ENCODE measurements at regions not wholly inside any gene's neighbourhood (a gene's known extent, or its start where the extent isn't known, plus 50 kb on each side); places are given as distances from the start of the nearest gene placed in this dataset.
"Not testable (repeated sequence)": the region's sequence is repeated elsewhere in the genome, so short reads cannot be mapped to it uniquely, and the experiment has no call there.

DNA sequence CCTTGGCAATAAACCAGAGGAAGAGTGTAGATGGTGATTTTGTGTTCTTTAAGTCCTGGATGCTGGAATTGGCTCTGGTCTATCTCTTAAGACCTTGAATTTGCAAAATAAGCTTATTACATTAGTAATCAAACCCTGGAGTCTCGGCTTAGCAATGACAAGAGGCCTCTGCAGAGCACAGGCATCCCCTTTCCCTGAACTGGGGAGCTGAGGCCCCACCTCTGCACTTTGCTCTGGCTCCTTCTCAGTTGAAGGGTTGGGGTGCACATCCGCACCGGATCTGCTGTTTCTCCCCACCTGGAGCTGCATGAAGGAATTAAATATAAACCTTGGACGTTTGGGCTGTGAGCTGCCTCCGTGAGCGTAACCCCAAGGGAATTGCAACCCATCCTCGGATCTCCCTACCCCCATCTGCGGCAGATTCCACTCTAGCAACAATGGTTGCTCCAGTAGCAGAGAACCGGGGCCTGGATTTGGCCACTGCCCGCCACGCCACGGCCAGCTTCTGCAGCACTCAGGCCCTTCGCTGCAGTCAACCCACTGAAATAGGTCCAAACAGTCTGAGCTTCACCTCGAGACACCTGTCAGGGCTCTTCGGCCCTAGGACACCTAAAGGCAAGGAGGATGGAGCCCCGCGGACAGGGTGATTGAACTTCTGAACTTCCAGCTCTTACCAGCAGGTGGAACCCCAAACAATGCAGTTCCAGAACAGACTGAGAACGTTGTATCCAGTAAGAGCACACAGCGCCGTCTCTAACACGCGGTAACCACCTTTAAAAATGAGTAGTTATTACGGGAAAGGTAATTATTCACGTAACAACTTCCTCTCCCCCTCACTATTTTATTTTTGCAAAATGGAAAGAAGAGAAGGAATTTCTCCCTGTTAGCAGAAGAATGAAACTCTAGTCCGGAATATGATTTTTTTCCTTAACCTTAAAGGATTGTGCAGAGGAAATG lies 54.8 kb upstream of the CAPRIN1 start:
- Histone ChIP-seq H3K27me3 (peaks cover 25% of the 10 kb centered on the region), H3F3A (ENCODE audit: low read depth) (no peaks in the 10 kb centered on the region), H4K20me1 (ENCODE audit: low read depth) (no peaks in the 10 kb centered on the region), H2AFZ (replicated peaks) (peak overlapping the region; percentile 73), H3K4me1 (no peaks in the 10 kb centered on the region), H3K9me3 (ENCODE audit: low read depth) (no peaks in the 10 kb centered on the region), H3K4me2 (peak overlapping the region; percentile 10), H3K4me3 (no peak overlapping the region), H3K9ac (no peak overlapping the region), H3K79me2 (ENCODE audit: low read depth) (no peaks in the 10 kb centered on the region), H3K27ac (no peak overlapping the region), H3K36me3 (no peaks in the 10 kb centered on the region)
- no peak for TF ChIP-seq EZH2phosphoT487 (IDR thresholded peaks at IDR 0.05)
- TF ChIP-seq, protein P1, sequence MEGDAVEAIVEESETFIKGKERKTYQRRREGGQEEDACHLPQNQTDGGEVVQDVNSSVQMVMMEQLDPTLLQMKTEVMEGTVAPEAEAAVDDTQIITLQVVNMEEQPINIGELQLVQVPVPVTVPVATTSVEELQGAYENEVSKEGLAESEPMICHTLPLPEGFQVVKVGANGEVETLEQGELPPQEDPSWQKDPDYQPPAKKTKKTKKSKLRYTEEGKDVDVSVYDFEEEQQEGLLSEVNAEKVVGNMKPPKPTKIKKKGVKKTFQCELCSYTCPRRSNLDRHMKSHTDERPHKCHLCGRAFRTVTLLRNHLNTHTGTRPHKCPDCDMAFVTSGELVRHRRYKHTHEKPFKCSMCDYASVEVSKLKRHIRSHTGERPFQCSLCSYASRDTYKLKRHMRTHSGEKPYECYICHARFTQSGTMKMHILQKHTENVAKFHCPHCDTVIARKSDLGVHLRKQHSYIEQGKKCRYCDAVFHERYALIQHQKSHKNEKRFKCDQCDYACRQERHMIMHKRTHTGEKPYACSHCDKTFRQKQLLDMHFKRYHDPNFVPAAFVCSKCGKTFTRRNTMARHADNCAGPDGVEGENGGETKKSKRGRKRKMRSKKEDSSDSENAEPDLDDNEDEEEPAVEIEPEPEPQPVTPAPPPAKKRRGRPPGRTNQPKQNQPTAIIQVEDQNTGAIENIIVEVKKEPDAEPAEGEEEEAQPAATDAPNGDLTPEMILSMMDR (IDR thresholded peaks at IDR 0.05) = peak; percentile 79
- H3K27me3 Mint-ChIP-seq (ENCODE audit: insufficient read depth, low read depth) = peaks cover 4% of the 10 kb centered on the region
- no peak overlapping the region for H3K27ac Mint-ChIP-seq
- peaks cover 11% of the 10 kb centered on the region for H3K4me1 Mint-ChIP-seq
- peaks cover 4% of the 10 kb centered on the region for H3K9me3 Mint-ChIP-seq
- peak overlapping the region; percentile 61 for H3K4me3 Mint-ChIP-seq
- DNase-seq (ENCODE audit: low spot score) = peak; percentile 79
- no peaks in the 10 kb centered on the region for H3K36me3 Mint-ChIP-seq

DNA sequence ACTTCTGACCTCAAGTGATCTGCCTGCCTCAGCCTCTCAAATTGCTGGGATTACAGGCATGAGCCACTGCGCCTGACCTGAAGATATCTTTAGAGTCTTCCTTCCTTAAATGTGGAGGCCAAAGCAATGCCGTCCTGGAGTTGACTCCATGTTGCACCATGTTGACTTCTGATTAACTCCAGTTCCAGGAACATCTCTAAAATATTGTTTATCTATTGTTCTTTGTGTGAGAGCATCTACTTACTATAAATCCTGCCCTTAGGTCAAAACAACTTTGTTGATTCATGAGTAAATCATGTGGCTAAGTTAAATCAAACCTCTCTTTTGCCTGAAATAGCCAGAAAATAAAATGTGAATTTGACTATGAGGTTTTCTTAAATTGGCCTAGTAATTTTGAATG lies 56.6 kb upstream of the CAPRIN1 start:
- no peaks in the 10 kb centered on the region for H4K20me1 ChIP-seq (ENCODE audit: low read depth)

DNA sequence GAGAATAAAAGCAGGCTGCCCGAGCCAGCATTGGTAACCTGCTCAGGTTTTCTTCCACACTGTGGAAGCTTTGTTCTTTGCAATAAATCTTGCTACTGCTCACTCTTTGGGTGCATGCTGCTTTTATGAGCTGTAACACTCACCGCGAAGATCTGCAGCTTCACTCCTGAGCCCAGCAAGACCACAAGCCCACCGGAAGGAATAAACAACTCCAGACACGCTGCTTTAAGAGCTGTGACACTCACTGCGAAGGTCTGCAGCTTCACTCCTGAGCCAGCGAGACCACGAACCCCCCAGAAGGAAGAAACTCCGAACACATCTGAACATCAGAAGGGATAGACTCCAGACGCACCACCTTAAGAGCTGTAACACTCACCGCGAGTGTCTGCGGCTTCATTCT lies 60.4 kb upstream of the CAPRIN1 start:
- not testable (repeated sequence) for H3K9me3 Mint-ChIP-seq; H4K20me1 ChIP-seq (ENCODE audit: low read depth); H3K27me3 Mint-ChIP-seq (ENCODE audit: insufficient read depth, low read depth); H3K9ac ChIP-seq; H3K4me3 Mint-ChIP-seq; H3K36me3 ChIP-seq; H2AFZ ChIP-seq (replicated peaks); H3K36me3 Mint-ChIP-seq; H3K4me2 ChIP-seq; H3F3A ChIP-seq (ENCODE audit: low read depth); H3K27me3 ChIP-seq; H3K4me1 Mint-ChIP-seq; H3K4me1 ChIP-seq; H3K27ac ChIP-seq; DNase-seq (ENCODE audit: low spot score); H3K9me3 ChIP-seq (ENCODE audit: low read depth); H3K27ac Mint-ChIP-seq; H3K4me3 ChIP-seq; H3K79me2 ChIP-seq (ENCODE audit: low read depth)

More for the DNA sequence above, 56.6 kb upstream of the CAPRIN1 start:
- Histone ChIP-seq H3K4me3 (no peak overlapping the region), H3K79me2 (ENCODE audit: low read depth) (no peaks in the 10 kb centered on the region), H3K4me1 (no peaks in the 10 kb centered on the region), H3K4me2 (no peak overlapping the region), H3F3A (ENCODE audit: low read depth) (no peaks in the 10 kb centered on the region), H3K27ac (no peak overlapping the region), H3K27me3 (peaks cover 25% of the 10 kb centered on the region), H2AFZ (replicated peaks) (no peak overlapping the region), H3K36me3 (no peaks in the 10 kb centered on the region), H3K9ac (no peak overlapping the region), H3K9me3 (ENCODE audit: low read depth) (no peaks in the 10 kb centered on the region)
- TF ChIP-seq EZH2phosphoT487 (IDR thresholded peaks at IDR 0.05) (no peak), EZH2 (IDR thresholded peaks at IDR 0.05) (no peak)
- TF ChIP-seq, protein P1 (IDR thresholded peaks at IDR 0.05) = no peak
- peaks cover 11% of the 10 kb centered on the region for H3K4me1 Mint-ChIP-seq
- no peaks in the 10 kb centered on the region for H3K36me3 Mint-ChIP-seq
- peaks cover 4% of the 10 kb centered on the region for H3K27me3 Mint-ChIP-seq (ENCODE audit: insufficient read depth, low read depth)
- no peak for DNase-seq (ENCODE audit: low spot score)
- no peak overlapping the region for H3K27ac Mint-ChIP-seq
- no peak overlapping the region for H3K4me3 Mint-ChIP-seq
- H3K9me3 Mint-ChIP-seq = peaks cover 4% of the 10 kb centered on the region

DNA sequence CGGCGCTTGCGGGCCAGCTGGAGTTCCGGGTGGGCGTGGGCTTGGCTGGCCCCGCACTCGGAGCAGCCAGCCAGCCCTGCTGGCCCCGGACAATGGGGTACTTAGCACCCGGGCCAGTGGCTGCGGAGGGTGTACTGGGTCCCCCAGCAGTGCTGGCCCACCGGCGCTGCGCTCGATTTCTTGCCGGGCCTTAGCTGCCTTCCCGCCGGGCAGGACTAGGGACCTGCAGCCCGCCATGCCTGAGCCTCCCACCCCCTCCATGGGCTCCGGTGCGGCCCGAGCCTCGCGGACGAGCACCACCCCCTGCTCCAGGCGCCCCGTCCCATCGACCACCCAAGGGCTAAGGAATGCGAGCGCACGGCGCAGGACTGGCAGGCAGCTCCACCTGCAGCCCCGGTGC lies 61.4 kb upstream of the CAPRIN1 start:
- not testable (repeated sequence) for H3K9me3 Mint-ChIP-seq; H2AFZ ChIP-seq (replicated peaks); H3K9me3 ChIP-seq (ENCODE audit: low read depth); H4K20me1 ChIP-seq (ENCODE audit: low read depth); H3K27ac ChIP-seq; H3K27ac Mint-ChIP-seq; H3K36me3 ChIP-seq; H3K4me3 Mint-ChIP-seq; H3K27me3 Mint-ChIP-seq (ENCODE audit: insufficient read depth, low read depth); H3K36me3 Mint-ChIP-seq; H3K4me3 ChIP-seq; H3K79me2 ChIP-seq (ENCODE audit: low read depth); DNase-seq (ENCODE audit: low spot score); H3F3A ChIP-seq (ENCODE audit: low read depth); H3K4me2 ChIP-seq; H3K27me3 ChIP-seq; H3K4me1 ChIP-seq; H3K9ac ChIP-seq; H3K4me1 Mint-ChIP-seq
